Gastrocnemius medialis (tissue), 4 donors: ENCODE measurements at regions not wholly inside any gene's neighbourhood (a gene's known extent, or its start where the extent isn't known, plus 50 kb on each side); places are given as distances from the start of the nearest gene placed in this dataset.
"Not testable (repeated sequence)": the region's sequence is repeated elsewhere in the genome, so short reads cannot be mapped to it uniquely, and the experiment has no call there.

Experiments
- ATAC-seq, 2 donors: fragments of 150-250 bp; one replicate each; pipeline ENCODE4 v1.9.1; 2016
- DNase-seq, 2 donors: peaks; one replicate each; pipeline ENCODE4 v3.0.0-alpha.2; 2019
- H3K27ac ChIP-seq, 4 donors: fragments of 200-600 bp; sonication (generic); 1 replicate in 1 of 4; 2 replicates in 3 of 4; pipeline ENCODE4 v1.5.1; 2016 to 2018; ENCODE audit warnings: mild to moderate bottlenecking in 2 of 4, moderate library complexity in 1 of 4
- H3K27me3 ChIP-seq, 3 donors: fragments of 200-600 bp; sonication (generic) in 2 of 3; 1 replicate in 1 of 3; 2 replicates in 2 of 3; pipeline versions ENCODE4 v1.5.1 to v1.6.0; 2016 to 2019; ENCODE audit warnings: mild to moderate bottlenecking in 1 of 3, moderate library complexity in 1 of 3
- H3K36me3 ChIP-seq, 2 donors: fragments of 200-600 bp; sonication (generic) in 1 of 2; one replicate each; pipeline ENCODE4 v1.5.1; 2017 to 2018
- H3K4me1 ChIP-seq, 2 donors: fragments of 200-600 bp; sonication (generic) in 1 of 2; one replicate each; pipeline ENCODE4 v1.5.1; 2016 to 2017; ENCODE audit warnings: mild to moderate bottlenecking in 2 of 2
- H3K4me3 ChIP-seq, 4 donors: fragments of 200-600 bp; sonication (generic) in 3 of 4; 1 replicate in 1 of 4; 2 replicates in 3 of 4; pipeline ENCODE4 v1.5.1; 2016 to 2019; ENCODE audit warnings: mild to moderate bottlenecking in 2 of 4
- H3K9me3 ChIP-seq, 3 donors: fragments of 200-600 bp; sonication (generic) in 2 of 3; 1 replicate in 1 of 3; 2 replicates in 2 of 3; pipeline ENCODE4 v1.5.1; 2016 to 2019
- CTCF ChIP-seq, 5 experiments: fragments of 450-650 bp in 3 of 5; fragments of 200-600 bp in 2 of 5; sonication (generic) in 2 of 5; IDR thresholded peaks in 4 of 5; conservative IDR thresholded peaks in 1 of 5; 1 replicate in 4 of 5; 2 replicates in 1 of 5; pipeline ENCODE4 v1.5.1; 2016 to 2019; ENCODE audit warnings: antibody characterized with exemption in 5 of 5, mild to moderate bottlenecking in 3 of 5, moderate library complexity in 3 of 5
- POLR2A ChIP-seq, 2 donors: fragments of 450-650 bp; IDR thresholded peaks; one replicate each; pipeline ENCODE4 v1.6.1; 2017; ENCODE audit warnings: antibody characterized with exemption in 2 of 2, mild to moderate bottlenecking in 2 of 2, moderate library complexity in 2 of 2
- in situ Hi-C, 4 donors: fragments of 200-750 bp; cut with MboI; loops; one replicate each; pipeline versions ENCODE4 v1.15.0 to v1.8.0; 2017; ENCODE audit warnings: low sequenced_read_pairs in 4 of 4
- intact Hi-C: fragments of 100-400 bp; cut with DNase I; formaldehyde crosslinking; loops from one replicate; pipeline ENCODE4 v1.15.1; 2023; ENCODE audit warnings: low total_unique reads

- DNase-seq (no peak), ATAC-seq (no peak)
- Histone ChIP-seq H3K27me3 (no peaks in the 10 kb centered on the region), H3K9me3 (no peaks in the 10 kb centered on the region), H3K36me3 (no peaks in the 10 kb centered on the region), H3K4me1 (no peaks in the 10 kb centered on the region), H3K27ac (no peak overlapping the region), H3K4me3 (no peak overlapping the region)
- TF ChIP-seq CTCF (IDR thresholded peaks at IDR 0.05 in 4 of 5, conservative IDR thresholded peaks at IDR 0.05 in 1 of 5) (no peak), POLR2A (IDR thresholded peaks at IDR 0.05) (no peak)
- in situ Hi-C loops = no loop called here
- intact Hi-C loops = no loop called here
These were observed 549.9 kb upstream of the CDH5 start for GRCh38 chr16:65816556-65816955.

GRCh38 chr16:65815707-65816106, 550.8 kb upstream of the CDH5 start:
- H3K9me3 ChIP-seq = no peaks in the 10 kb centered on the region
- no peaks in the 10 kb centered on the region for H3K27me3 ChIP-seq
- intact Hi-C loops = no loop called here
- no peak overlapping the region for H3K4me3 ChIP-seq
- DNase-seq (no peak), ATAC-seq (no peak)
- in situ Hi-C loops = no loop called here
- no peaks in the 10 kb centered on the region for H3K36me3 ChIP-seq
- no peak overlapping the region for H3K27ac ChIP-seq
- TF ChIP-seq POLR2A (IDR thresholded peaks at IDR 0.05) = no peak
- TF ChIP-seq CTCF (IDR thresholded peaks at IDR 0.05 in 4 of 5, conservative IDR thresholded peaks at IDR 0.05 in 1 of 5) = no peak
- no peaks in the 10 kb centered on the region for H3K4me1 ChIP-seq

- intact Hi-C loops, H3K36me3 ChIP-seq, H3K4me3 ChIP-seq, H3K4me1 ChIP-seq, H3K9me3 ChIP-seq, H3K27me3 ChIP-seq, H3K27ac ChIP-seq, in situ Hi-C loops, ATAC-seq, DNase-seq: not testable (repeated sequence)
These were observed 552.6 kb upstream of the CDH5 start for GRCh38 chr16:65813879-65814278.

GRCh38 chr16:65809627-65810026, 556.9 kb upstream of the CDH5 start:
- TF ChIP-seq CTCF (IDR thresholded peaks at IDR 0.05 in 4 of 5, conservative IDR thresholded peaks at IDR 0.05 in 1 of 5) = no peak
- TF ChIP-seq POLR2A (IDR thresholded peaks at IDR 0.05) = no peak
- no peak for ATAC-seq
- Histone ChIP-seq H3K9me3 (no peaks in the 10 kb centered on the region), H3K27me3 (no peaks in the 10 kb centered on the region), H3K27ac (no peak overlapping the region), H3K36me3 (no peaks in the 10 kb centered on the region), H3K4me3 (no peak overlapping the region), H3K4me1 (no peaks in the 10 kb centered on the region)
- intact Hi-C loops = no loop called here
- DNase-seq = no peak
- in situ Hi-C loops = no loop called here

- H3K4me1 ChIP-seq = no peaks in the 10 kb centered on the region
- in situ Hi-C loops (no loop called here), intact Hi-C loops (no loop called here)
- no peak for ATAC-seq
- no peak for TF ChIP-seq CTCF (IDR thresholded peaks at IDR 0.05 in 4 of 5, conservative IDR thresholded peaks at IDR 0.05 in 1 of 5)
- TF ChIP-seq POLR2A (IDR thresholded peaks at IDR 0.05) = no peak
- no peaks in the 10 kb centered on the region for H3K36me3 ChIP-seq
- no peak for DNase-seq
- no peaks in the 10 kb centered on the region for H3K9me3 ChIP-seq
- H3K27me3 ChIP-seq = no peaks in the 10 kb centered on the region
- no peak overlapping the region for H3K4me3 ChIP-seq
- H3K27ac ChIP-seq = no peak overlapping the region
These were observed 557.7 kb upstream of the CDH5 start for GRCh38 chr16:65808790-65809189.
